SK-N-MC (cell line): ENCODE measurements at regions not wholly inside any gene's neighbourhood (a gene's known extent, or its start where the extent isn't known, plus 50 kb on each side); places are given as distances from the start of the nearest gene placed in this dataset.

Experiments
- EZH2 ChIP-seq: fragments of 200-600 bp; sonication (generic); IDR thresholded peaks from one replicate; pipeline ENCODE4 v1.6.1; 2017; ENCODE audit warnings: antibody characterized with exemption
- POLR2AphosphoS5 ChIP-seq: IDR thresholded peaks from 2 replicates; pipeline ENCODE4 v1.6.1; 2012; ENCODE audit warnings: mild to moderate bottlenecking, low read depth, low read length, borderline replicate concordance

GRCh38 chr2:75415111-75415626 is 145.6 kb downstream of the EVA1A start:
- no peak for TF ChIP-seq EZH2
- TF ChIP-seq POLR2AphosphoS5, result no peak
